SK-N-SH (cell line): ENCODE measurements at regions not wholly inside any gene's neighbourhood (a gene's known extent, or its start where the extent isn't known, plus 50 kb on each side); places are given as distances from the start of the nearest gene placed in this dataset.

Experiments
- CHD2 ChIP-seq: fragments of 150-350 bp; IDR thresholded peaks from 2 replicates; pipeline ENCODE4 v1.6.1; 2018; ENCODE audit warnings: low read length; ENCODE audit not compliant: partially characterized antibody
- CTCF ChIP-seq: fragments of 200-600 bp; sonication (generic); IDR thresholded peaks from 2 replicates; pipeline ENCODE4 v1.6.1; 2017; ENCODE audit warnings: antibody characterized with exemption, mild to moderate bottlenecking, moderate library complexity
- ELF1 ChIP-seq: IDR thresholded peaks from 2 replicates; pipeline ENCODE4 v1.4.0; 2012
- EP300 ChIP-seq, 2 experiments: IDR thresholded peaks; 2 replicates each; pipeline versions ENCODE4 v1.4.0 to v1.6.1; 2012; ENCODE audit warnings: borderline replicate concordance in 1 of 2, low read depth in 1 of 2, low read length in 1 of 2
- EZH2phosphoT487 ChIP-seq: fragments of 200-600 bp; sonication (generic); IDR thresholded peaks from 2 replicates; pipeline ENCODE4 v1.6.1; 2017; ENCODE audit warnings: low read depth, mixed run types, mild to moderate bottlenecking, antibody characterized with exemption, moderate library complexity, borderline replicate concordance
- FOSL2 ChIP-seq: IDR thresholded peaks from 2 replicates; pipeline ENCODE4 v1.4.0; 2012; ENCODE audit warnings: low read depth, mild to moderate bottlenecking, moderate library complexity, borderline replicate concordance
- MXI1 ChIP-seq: IDR thresholded peaks from 2 replicates; pipeline ENCODE4 v1.6.1; 2012; ENCODE audit warnings: mild to moderate bottlenecking, low read depth, low read length, improper control_type of control experiment
- NRF1 ChIP-seq: IDR thresholded peaks from 2 replicates; pipeline ENCODE4 v1.6.1; 2012; ENCODE audit warnings: low read depth, mild to moderate bottlenecking, low read length
- POLR2AphosphoS5 ChIP-seq: IDR thresholded peaks from 2 replicates; pipeline ENCODE4 v1.6.1; 2012; ENCODE audit warnings: low read depth, low read length
- REST ChIP-seq: IDR thresholded peaks from 2 replicates; pipeline ENCODE4 v1.6.1; 2012; ENCODE audit warnings: mild to moderate bottlenecking, low read depth, low read length, moderate library complexity
- RFX5 ChIP-seq: IDR thresholded peaks from 2 replicates; pipeline ENCODE4 v1.6.1; 2012; ENCODE audit warnings: mild to moderate bottlenecking, improper control_type of control experiment, low read length
- TEAD4 ChIP-seq: IDR thresholded peaks from 2 replicates; pipeline ENCODE4 v1.4.0; 2012; ENCODE audit warnings: mild to moderate bottlenecking, borderline replicate concordance; ENCODE audit not compliant: insufficient read depth
- USF1 ChIP-seq: IDR thresholded peaks from 2 replicates; pipeline ENCODE4 v1.4.0; 2012; ENCODE audit warnings: low read depth, borderline replicate concordance
- YY1 ChIP-seq: IDR thresholded peaks from 2 replicates; pipeline ENCODE4 v1.4.0; 2012; ENCODE audit warnings: low read depth, mild to moderate bottlenecking

GRCh38 chr7:68250143-68250542, 1253.5 kb downstream of the TYW1 start:
- no peak for TF ChIP-seq MXI1
- no peak for TF ChIP-seq CTCF
- no peak for TF ChIP-seq REST
- no peak for TF ChIP-seq ELF1
- no peak for TF ChIP-seq EZH2phosphoT487
- no peak for TF ChIP-seq FOSL2
- TF ChIP-seq POLR2AphosphoS5: no peak
- no peak for TF ChIP-seq RFX5
- TF ChIP-seq EP300 (IDR thresholded peaks at IDR 0.05; ENCODE audit: borderline replicate concordance in 1 of 2, low read depth in 1 of 2, low read length in 1 of 2): no peak
- TF ChIP-seq TEAD4: no peak
- no peak for TF ChIP-seq NRF1
- no peak for TF ChIP-seq USF1
- TF ChIP-seq CHD2: no peak
- TF ChIP-seq YY1: no peak
